ENCODE measurements at regions not wholly inside any gene's neighbourhood (a gene's known extent, or its start where the extent isn't known, plus 50 kb on each side); places are given as distances from the start of the nearest gene placed in this dataset.
A peak's percentile ranks its signal among the peaks of the same experiment; 100 is the strongest.

DNA sequence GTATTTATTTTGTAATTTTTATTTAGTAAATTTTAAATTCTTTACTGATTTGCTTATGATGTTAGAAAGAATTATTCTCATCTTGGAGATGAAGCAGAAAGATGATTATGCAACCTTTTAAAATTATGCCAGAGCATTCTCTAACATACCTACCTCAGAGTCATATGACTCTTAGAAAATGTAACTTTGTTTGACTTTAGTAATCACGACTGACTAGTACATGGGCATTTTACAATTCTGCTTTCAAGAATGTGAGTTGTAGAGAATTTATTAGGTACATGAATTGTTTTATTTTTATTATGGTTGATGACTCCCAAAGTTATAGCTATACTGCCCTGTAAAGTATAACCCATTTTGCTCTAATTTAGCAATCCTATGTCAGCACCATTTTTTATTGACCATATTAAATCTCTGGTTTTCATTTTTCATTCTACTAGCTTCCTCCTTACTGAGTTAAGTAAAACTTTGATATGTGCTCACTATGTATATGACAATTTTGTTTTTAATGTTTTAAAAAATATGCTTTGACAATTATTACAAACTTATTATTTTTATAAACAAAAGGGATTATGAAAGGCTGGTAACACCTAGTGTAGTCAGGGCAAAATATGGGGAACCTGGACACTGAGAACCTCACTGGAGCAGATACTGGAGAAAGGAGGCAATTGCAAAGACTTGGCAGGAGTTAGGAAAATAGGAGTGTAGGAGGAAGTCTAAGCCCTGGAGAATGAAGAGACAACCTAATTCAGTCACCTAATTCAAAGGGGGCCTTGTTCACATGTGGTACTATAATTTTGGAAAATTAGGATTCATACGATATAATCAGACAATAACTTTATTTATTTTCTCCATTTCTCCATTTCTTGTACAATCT is 249.7 kb upstream of the DAB2 start:
- H3K4me3 ChIP-seq, result no peak overlapping the region
- WGBS (ENCODE audit: missing lambda C conversion rate), result 55% methylated on average over 2 of the region's 2 CpGs
- CTCF ChIA-PET, result no interaction called here
- FAIRE-seq (no peak), DNase-seq (ENCODE audit: low read depth in 1 of 2, low spot score in 1 of 2) (no peak), ATAC-seq (0 out of 6 replicates have a peak, but pooled peaks of 1 of the 2 experiments have one; percentile 24)
- no peak for TF ChIP-seq ZNF302 (CRISPR knock-in tag; IDR thresholded peaks at IDR 0.05)
- H3K9me3 ChIP-seq, result no peaks in the 10 kb centered on the region
- H3K4me1 ChIP-seq, result no peaks in the 10 kb centered on the region; the same call in 2 of the 3 replicates
- POLR2A ChIA-PET, result no interaction called here
- no peak overlapping the region for H3K27ac ChIP-seq
- H3K4me2 ChIP-seq, result no peak overlapping the region

DNA sequence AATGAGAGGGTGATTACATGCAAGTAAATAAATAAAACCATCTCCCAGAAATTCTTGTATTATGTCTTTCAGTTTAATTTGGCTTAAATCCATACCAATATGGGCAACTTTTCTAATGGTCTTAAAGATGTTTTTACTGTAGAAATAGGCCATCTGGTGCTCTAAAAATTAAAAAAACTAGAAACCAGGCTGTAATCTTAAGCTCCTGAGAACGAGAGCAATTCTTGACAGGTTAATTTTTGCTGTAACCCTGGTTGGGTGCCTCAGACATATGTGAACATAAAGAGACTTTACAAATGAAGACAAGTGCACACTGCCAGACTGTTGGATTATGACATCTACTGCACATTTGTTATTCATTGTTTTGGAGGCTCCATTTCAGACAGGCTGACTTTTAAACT is 246.8 kb upstream of the DAB2 start:
- no peak overlapping the region for H3K4me2 ChIP-seq

DNA sequence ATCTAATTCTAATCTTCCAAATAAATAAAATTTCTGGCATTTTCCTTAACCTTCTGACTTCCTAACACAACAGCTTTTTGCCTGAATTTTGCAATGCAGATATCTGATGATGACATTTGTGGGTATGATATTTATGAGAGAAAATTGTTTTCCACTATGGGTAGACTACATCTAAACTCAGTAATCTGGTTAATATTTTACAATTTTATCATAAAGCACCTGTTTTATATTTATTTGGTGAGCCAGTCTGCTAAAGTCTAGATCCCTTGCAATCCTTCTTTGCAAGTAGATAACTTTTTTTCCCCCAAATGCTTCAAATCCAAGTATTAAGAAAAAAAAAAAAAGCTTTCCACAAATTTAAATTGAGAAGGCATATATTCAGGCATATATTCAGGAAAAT is 246.2 kb upstream of the DAB2 start:
- DNase-seq (ENCODE audit: low read depth in 1 of 2, low spot score in 1 of 2) (no peak), FAIRE-seq (no peak), ATAC-seq (no peak)
- no peaks in the 10 kb centered on the region; the same call in 2 of the 3 replicates for H3K4me1 ChIP-seq
- no peak overlapping the region for H3K27ac ChIP-seq
- ChIA-PET POLR2A (no interaction called here), CTCF (no interaction called here)
- no peaks in the 10 kb centered on the region for H3K9me3 ChIP-seq
- H3K4me2 ChIP-seq, result no peak overlapping the region
- no peak overlapping the region for H3K4me3 ChIP-seq
- no peak for TF ChIP-seq FOSL2 (IDR thresholded peaks at IDR 0.05)
- no peak for TF ChIP-seq FOSL2 (CRISPR knock-in tag; IDR thresholded peaks at IDR 0.05)
- no peak for TF ChIP-seq MAZ (IDR thresholded peaks at IDR 0.05; ENCODE audit: borderline replicate concordance, low read depth, low read length)
- TF ChIP-seq JUNB (IDR thresholded peaks at IDR 0.05), result no peak
- TF ChIP-seq EP300 (IDR thresholded peaks at IDR 0.05), result no peak
- TF ChIP-seq HOXA7 (CRISPR knock-in tag; IDR thresholded peaks at IDR 0.05), result no peak
- no peak for TF ChIP-seq SMC3 (IDR thresholded peaks at IDR 0.05)
- TF ChIP-seq POLR2AphosphoS2 (conservative IDR thresholded peaks at IDR 0.05; ENCODE audit: low read length), result no peak
- no peak for TF ChIP-seq GATA3 (IDR thresholded peaks at IDR 0.05; ENCODE audit: borderline replicate concordance)
- no peak for TF ChIP-seq NR3C1 (IDR thresholded peaks at IDR 0.05)
- no peak for TF ChIP-seq KDM5A (IDR thresholded peaks at IDR 0.05)
- no peak for TF ChIP-seq EHMT2 (IDR thresholded peaks at IDR 0.05; ENCODE audit: low read depth)
- TF ChIP-seq PHF8 (IDR thresholded peaks at IDR 0.05; ENCODE audit: borderline replicate concordance, low read depth), result no peak
- no peak for TF ChIP-seq SREBF2 (IDR thresholded peaks at IDR 0.05)
- TF ChIP-seq CEBPB (IDR thresholded peaks at IDR 0.05), result no peak
- TF ChIP-seq, protein P1, sequence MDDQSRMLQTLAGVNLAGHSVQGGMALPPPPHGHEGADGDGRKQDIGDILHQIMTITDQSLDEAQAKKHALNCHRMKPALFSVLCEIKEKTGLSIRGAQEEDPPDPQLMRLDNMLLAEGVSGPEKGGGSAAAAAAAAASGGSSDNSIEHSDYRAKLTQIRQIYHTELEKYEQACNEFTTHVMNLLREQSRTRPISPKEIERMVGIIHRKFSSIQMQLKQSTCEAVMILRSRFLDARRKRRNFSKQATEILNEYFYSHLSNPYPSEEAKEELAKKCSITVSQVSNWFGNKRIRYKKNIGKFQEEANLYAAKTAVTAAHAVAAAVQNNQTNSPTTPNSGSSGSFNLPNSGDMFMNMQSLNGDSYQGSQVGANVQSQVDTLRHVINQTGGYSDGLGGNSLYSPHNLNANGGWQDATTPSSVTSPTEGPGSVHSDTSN (IDR thresholded peaks at IDR 0.05), result no peak

More for the DNA sequence above, 246.8 kb upstream of the DAB2 start:
- POLR2A ChIA-PET, result no interaction called here
- DNase-seq (ENCODE audit: low read depth in 1 of 2, low spot score in 1 of 2) (no peak), ATAC-seq (no peak), FAIRE-seq (no peak)
- H3K27ac ChIP-seq, result no peak overlapping the region
- no peak overlapping the region for H3K4me3 ChIP-seq
- WGBS (ENCODE audit: missing lambda C conversion rate), result 17% methylated on average over 1 of the region's 1 CpG
- no peaks in the 10 kb centered on the region; the same call in 2 of the 3 replicates for H3K4me1 ChIP-seq
- no peaks in the 10 kb centered on the region for H3K9me3 ChIP-seq
- CTCF ChIA-PET, result no interaction called here
- no peak for TF ChIP-seq HEYL (CRISPR knock-in tag; IDR thresholded peaks at IDR 0.05)
- no peak for TF ChIP-seq TP53 (CRISPR knock-in tag; IDR thresholded peaks at IDR 0.05)
- no peak for TF ChIP-seq ESRRA (IDR thresholded peaks at IDR 0.05; ENCODE audit: borderline replicate concordance, low read length)
- TF ChIP-seq, protein P1 (IDR thresholded peaks at IDR 0.05), result no peak
- TF ChIP-seq, protein P2, sequence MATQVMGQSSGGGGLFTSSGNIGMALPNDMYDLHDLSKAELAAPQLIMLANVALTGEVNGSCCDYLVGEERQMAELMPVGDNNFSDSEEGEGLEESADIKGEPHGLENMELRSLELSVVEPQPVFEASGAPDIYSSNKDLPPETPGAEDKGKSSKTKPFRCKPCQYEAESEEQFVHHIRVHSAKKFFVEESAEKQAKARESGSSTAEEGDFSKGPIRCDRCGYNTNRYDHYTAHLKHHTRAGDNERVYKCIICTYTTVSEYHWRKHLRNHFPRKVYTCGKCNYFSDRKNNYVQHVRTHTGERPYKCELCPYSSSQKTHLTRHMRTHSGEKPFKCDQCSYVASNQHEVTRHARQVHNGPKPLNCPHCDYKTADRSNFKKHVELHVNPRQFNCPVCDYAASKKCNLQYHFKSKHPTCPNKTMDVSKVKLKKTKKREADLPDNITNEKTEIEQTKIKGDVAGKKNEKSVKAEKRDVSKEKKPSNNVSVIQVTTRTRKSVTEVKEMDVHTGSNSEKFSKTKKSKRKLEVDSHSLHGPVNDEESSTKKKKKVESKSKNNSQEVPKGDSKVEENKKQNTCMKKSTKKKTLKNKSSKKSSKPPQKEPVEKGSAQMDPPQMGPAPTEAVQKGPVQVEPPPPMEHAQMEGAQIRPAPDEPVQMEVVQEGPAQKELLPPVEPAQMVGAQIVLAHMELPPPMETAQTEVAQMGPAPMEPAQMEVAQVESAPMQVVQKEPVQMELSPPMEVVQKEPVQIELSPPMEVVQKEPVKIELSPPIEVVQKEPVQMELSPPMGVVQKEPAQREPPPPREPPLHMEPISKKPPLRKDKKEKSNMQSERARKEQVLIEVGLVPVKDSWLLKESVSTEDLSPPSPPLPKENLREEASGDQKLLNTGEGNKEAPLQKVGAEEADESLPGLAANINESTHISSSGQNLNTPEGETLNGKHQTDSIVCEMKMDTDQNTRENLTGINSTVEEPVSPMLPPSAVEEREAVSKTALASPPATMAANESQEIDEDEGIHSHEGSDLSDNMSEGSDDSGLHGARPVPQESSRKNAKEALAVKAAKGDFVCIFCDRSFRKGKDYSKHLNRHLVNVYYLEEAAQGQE (IDR thresholded peaks at IDR 0.05), result no peak
- no peak for TF ChIP-seq HOXA7 (CRISPR knock-in tag; IDR thresholded peaks at IDR 0.05)
- no peak for TF ChIP-seq EHMT2 (IDR thresholded peaks at IDR 0.05; ENCODE audit: low read depth)
- TF ChIP-seq ZNF302 (CRISPR knock-in tag; IDR thresholded peaks at IDR 0.05), result no peak
- TF ChIP-seq, protein P3, sequence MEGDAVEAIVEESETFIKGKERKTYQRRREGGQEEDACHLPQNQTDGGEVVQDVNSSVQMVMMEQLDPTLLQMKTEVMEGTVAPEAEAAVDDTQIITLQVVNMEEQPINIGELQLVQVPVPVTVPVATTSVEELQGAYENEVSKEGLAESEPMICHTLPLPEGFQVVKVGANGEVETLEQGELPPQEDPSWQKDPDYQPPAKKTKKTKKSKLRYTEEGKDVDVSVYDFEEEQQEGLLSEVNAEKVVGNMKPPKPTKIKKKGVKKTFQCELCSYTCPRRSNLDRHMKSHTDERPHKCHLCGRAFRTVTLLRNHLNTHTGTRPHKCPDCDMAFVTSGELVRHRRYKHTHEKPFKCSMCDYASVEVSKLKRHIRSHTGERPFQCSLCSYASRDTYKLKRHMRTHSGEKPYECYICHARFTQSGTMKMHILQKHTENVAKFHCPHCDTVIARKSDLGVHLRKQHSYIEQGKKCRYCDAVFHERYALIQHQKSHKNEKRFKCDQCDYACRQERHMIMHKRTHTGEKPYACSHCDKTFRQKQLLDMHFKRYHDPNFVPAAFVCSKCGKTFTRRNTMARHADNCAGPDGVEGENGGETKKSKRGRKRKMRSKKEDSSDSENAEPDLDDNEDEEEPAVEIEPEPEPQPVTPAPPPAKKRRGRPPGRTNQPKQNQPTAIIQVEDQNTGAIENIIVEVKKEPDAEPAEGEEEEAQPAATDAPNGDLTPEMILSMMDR (IDR thresholded peaks at IDR 0.05), result no peak
- TF ChIP-seq CHD4 (IDR thresholded peaks at IDR 0.05; ENCODE audit: borderline replicate concordance), result no peak
- TF ChIP-seq SMC3 (IDR thresholded peaks at IDR 0.05), result no peak
- no peak for TF ChIP-seq CEBPB (IDR thresholded peaks at IDR 0.05)
- no peak for TF ChIP-seq NFE2L2 (conservative IDR thresholded peaks at IDR 0.05; ENCODE audit: low read length)
- no peak for TF ChIP-seq KDM5A (IDR thresholded peaks at IDR 0.05)
- no peak for TF ChIP-seq ZC3H11A (IDR thresholded peaks at IDR 0.05)
- TF ChIP-seq CBX2 (IDR thresholded peaks at IDR 0.05; ENCODE audit: borderline replicate concordance, low read depth), result no peak
